Caco-2 (cell line): ENCODE measurements at regions not wholly inside any gene's neighbourhood (a gene's known extent, or its start where the extent isn't known, plus 50 kb on each side); places are given as distances from the start of the nearest gene placed in this dataset.

Source experiments
- BruUV-seq: library from RNA; stranded (reverse); fragments of 400-500 nt; replicated peaks from 2 replicates; lab custom pipeline; 2021; lab: Mats Ljungman, UMichigan
- CTCF ChIA-PET: fragments of 300-600 bp; sonication (Branson Sonifier 250); formaldehyde crosslinking; loops from one replicate; lab custom pipeline; 2022; ENCODE audit warnings: antibody characterized with exemption; lab: Charles Lee
- POLR2A ChIA-PET: fragments of 300-600 bp; sonication (Branson Sonifier 250); formaldehyde crosslinking; loops from one replicate; lab custom pipeline; 2022; ENCODE audit warnings: antibody characterized with exemption; lab: Charles Lee
- DNase-seq, 2 experiments: peaks; one replicate each; pipeline versions ENCODE4 v3.0.0 to v3.0.0-alpha.2; 2020 to 2022
- H3K27me3 ChIP-seq: replicated peaks from 2 replicates; pipeline ENCODE4 v1.6.0; 2011; ENCODE audit warnings: low read length; ENCODE audit not compliant: control insufficient read depth, insufficient read depth
- H3K36me3 ChIP-seq: 2 replicates; pipeline ENCODE4 v1.5.1; 2011; ENCODE audit warnings: low read length; ENCODE audit not compliant: control insufficient read depth, insufficient read depth
- H3K4me1 ChIP-seq: fragments of 250-450 bp; sonication (Bioruptor Pico); 2 replicates; pipeline ENCODE4 v1.5.1; 2020; ENCODE audit warnings: mild to moderate bottlenecking
- H3K4me3 ChIP-seq: 2 replicates; pipeline ENCODE4 v1.5.1; 2011; ENCODE audit warnings: low read depth, mild to moderate bottlenecking, control low read depth, low read length
- H3K9me3 ChIP-seq: fragments of 250-450 bp; sonication (Bioruptor Pico); 2 replicates; pipeline ENCODE4 v1.5.1; 2020; ENCODE audit warnings: mild to moderate bottlenecking, moderate library complexity
- H3K27ac Mint-ChIP-seq: one replicate; pipeline ENCODE4 v1.8.0; 2022; ENCODE audit warnings: mixed read lengths; ENCODE audit not compliant: unreplicated experiment
- H3K27me3 Mint-ChIP-seq: one replicate; pipeline ENCODE4 v1.8.0; 2022; ENCODE audit warnings: mixed read lengths; ENCODE audit not compliant: insufficient read depth, unreplicated experiment
- H3K36me3 Mint-ChIP-seq: one replicate; pipeline ENCODE4 v1.8.0; 2022; ENCODE audit warnings: mild to moderate bottlenecking, mixed read lengths; ENCODE audit not compliant: insufficient read depth, unreplicated experiment
- H3K4me1 Mint-ChIP-seq: one replicate; pipeline ENCODE4 v1.8.0; 2022; ENCODE audit warnings: low read depth, mixed read lengths; ENCODE audit not compliant: unreplicated experiment
- H3K4me3 Mint-ChIP-seq: one replicate; pipeline ENCODE4 v1.8.0; 2022; ENCODE audit warnings: mild to moderate bottlenecking, moderate library complexity, mixed read lengths; ENCODE audit not compliant: unreplicated experiment
- H3K9me3 Mint-ChIP-seq: one replicate; pipeline ENCODE4 v1.8.0; 2022; ENCODE audit warnings: mixed read lengths; ENCODE audit not compliant: unreplicated experiment
- CTCF ChIP-seq, 2 experiments: fragments of 200-600 bp in 1 of 2; IDR thresholded peaks; 1 replicate in 1 of 2; 2 replicates in 1 of 2; pipeline versions ENCODE4 v1.5.1 to v1.8.0; 2011 to 2022; ENCODE audit warnings: antibody characterized with exemption in 1 of 2, control low read depth in 1 of 2, inconsistent platforms in 1 of 2, low read depth in 1 of 2, low read length in 1 of 2, mild to moderate bottlenecking in 1 of 2, moderate library complexity in 1 of 2; ENCODE audit not compliant: insufficient read depth in 1 of 2, severe bottlenecking in 1 of 2, unreplicated experiment in 1 of 2
- intact Hi-C: fragments of 100-400 bp; cut with micrococcal nuclease; formaldehyde crosslinking; loops from one replicate; pipeline ENCODE4 v1.10.0; 2022; ENCODE audit not compliant: unreplicated experiment

DNA sequence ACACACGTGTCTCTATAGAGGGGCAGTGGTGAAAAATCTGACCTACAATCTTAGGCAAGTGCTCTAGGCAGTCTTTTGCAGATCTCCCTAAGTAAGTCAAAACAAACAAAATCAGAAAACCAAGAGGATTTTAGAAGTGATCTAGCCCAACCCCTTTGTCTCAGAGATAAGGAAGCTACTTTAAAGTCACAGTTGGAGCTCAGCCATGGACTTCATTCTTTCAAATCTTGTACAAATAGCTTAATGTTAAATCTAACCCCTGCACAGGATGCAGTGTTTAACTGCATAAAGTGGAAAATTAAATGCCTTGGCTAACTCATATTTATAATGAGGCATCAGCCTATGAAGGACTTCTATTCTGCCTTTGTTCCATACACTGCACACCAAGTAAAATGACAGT is 135.1 kb upstream of the RFX3 start:
- no peaks in the 10 kb centered on the region for H3K27me3 ChIP-seq
- H3K27ac Mint-ChIP-seq = no peak overlapping the region
- no peaks in the 10 kb centered on the region for H3K4me1 Mint-ChIP-seq
- H3K4me3 ChIP-seq = no peak overlapping the region
- H3K27me3 Mint-ChIP-seq = peaks cover 7% of the 10 kb centered on the region
- H3K36me3 Mint-ChIP-seq = no peaks in the 10 kb centered on the region
- no peak for TF ChIP-seq CTCF (IDR thresholded peaks at IDR 0.05; ENCODE audit: insufficient read depth in 1 of 2, low read depth in 1 of 2, low read length in 1 of 2, severe bottlenecking in 1 of 2, unreplicated experiment in 1 of 2)
- no peaks in the 10 kb centered on the region for H3K9me3 ChIP-seq
- ChIA-PET CTCF (no interaction called here), POLR2A (no interaction called here)
- BruUV-seq = no TSS peak
- H3K4me3 Mint-ChIP-seq = no peak overlapping the region
- H3K9me3 Mint-ChIP-seq = no peaks in the 10 kb centered on the region
- no peaks in the 10 kb centered on the region for H3K4me1 ChIP-seq
- intact Hi-C loops = no loop called here
- DNase-seq = no peak
- H3K36me3 ChIP-seq = no peaks in the 10 kb centered on the region

GRCh38 chr9:3659647-3660046 is 133.8 kb upstream of the RFX3 start:
- H3K27me3 ChIP-seq = no peaks in the 10 kb centered on the region
- no peak for TF ChIP-seq CTCF (IDR thresholded peaks at IDR 0.05; ENCODE audit: insufficient read depth in 1 of 2, low read depth in 1 of 2, low read length in 1 of 2, severe bottlenecking in 1 of 2, unreplicated experiment in 1 of 2)
- CTCF ChIA-PET = no interaction called here
- Mint-ChIP-seq H3K27ac (no peak overlapping the region), H3K4me3 (no peak overlapping the region), H3K4me1 (no peaks in the 10 kb centered on the region), H3K27me3 (peaks cover 7% of the 10 kb centered on the region), H3K36me3 (no peaks in the 10 kb centered on the region), H3K9me3 (no peaks in the 10 kb centered on the region)
- no peaks in the 10 kb centered on the region for H3K36me3 ChIP-seq
- no peaks in the 10 kb centered on the region for H3K9me3 ChIP-seq
- no peak for DNase-seq
- POLR2A ChIA-PET = no interaction called here
- no TSS peak for BruUV-seq
- no peak overlapping the region for H3K4me3 ChIP-seq
- intact Hi-C loops = no loop called here
- no peaks in the 10 kb centered on the region for H3K4me1 ChIP-seq

- H3K36me3 ChIP-seq = no peaks in the 10 kb centered on the region
- no peak for TF ChIP-seq CTCF (IDR thresholded peaks at IDR 0.05; ENCODE audit: insufficient read depth in 1 of 2, low read depth in 1 of 2, low read length in 1 of 2, severe bottlenecking in 1 of 2, unreplicated experiment in 1 of 2)
- no peaks in the 10 kb centered on the region for H3K9me3 Mint-ChIP-seq
- H3K4me1 Mint-ChIP-seq = no peaks in the 10 kb centered on the region
- intact Hi-C loops = no loop called here
- H3K27ac Mint-ChIP-seq = no peak overlapping the region
- no peak for DNase-seq
- no peaks in the 10 kb centered on the region for H3K9me3 ChIP-seq
- H3K36me3 Mint-ChIP-seq = no peaks in the 10 kb centered on the region
- no peaks in the 10 kb centered on the region for H3K27me3 ChIP-seq
- no peak overlapping the region for H3K4me3 Mint-ChIP-seq
- BruUV-seq = no TSS peak
- no peaks in the 10 kb centered on the region for H3K4me1 ChIP-seq
- CTCF ChIA-PET = no interaction called here
- H3K4me3 ChIP-seq = no peak overlapping the region
- H3K27me3 Mint-ChIP-seq = peaks cover 7% of the 10 kb centered on the region
- POLR2A ChIA-PET = no interaction called here
Measured at GRCh38 chr9:3658964-3659363, 133.2 kb upstream of the RFX3 start.
